ENCODE measurements at regions not wholly inside any gene's neighbourhood (a gene's known extent, or its start where the extent isn't known, plus 50 kb on each side); places are given as distances from the start of the nearest gene placed in this dataset.
A peak's percentile ranks its signal among the peaks of the same experiment; 100 is the strongest.

DNA sequence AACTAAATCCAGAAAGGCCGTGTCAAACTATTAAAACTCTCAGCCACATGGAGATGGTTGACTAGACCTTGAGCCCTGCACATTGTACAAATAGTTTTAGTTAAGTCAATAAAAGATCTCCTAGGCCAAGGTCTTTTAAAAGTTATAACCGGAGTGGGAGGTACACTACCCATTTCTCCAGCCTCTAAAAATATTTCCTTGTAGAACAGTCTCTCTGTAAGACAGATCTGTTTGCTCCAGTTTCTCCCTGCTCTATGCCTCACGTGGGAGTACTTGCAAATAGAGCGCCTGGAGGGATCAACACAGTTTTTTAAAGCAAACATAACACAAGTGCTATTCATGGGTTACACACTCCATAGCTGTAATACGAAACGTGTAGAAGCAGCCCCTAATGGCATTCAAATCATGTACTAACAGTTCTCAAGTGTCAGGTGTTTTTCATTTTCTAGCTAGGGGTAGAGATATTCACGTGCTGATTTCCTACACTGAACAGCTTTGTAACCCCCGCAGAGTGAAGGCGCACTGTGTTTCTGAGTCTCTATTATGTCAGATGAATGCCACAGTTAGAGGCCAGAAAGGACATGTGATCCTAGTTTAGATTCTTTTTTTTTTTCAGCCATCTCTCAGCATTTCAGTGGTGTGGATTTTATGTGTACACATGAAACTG is 703.4 kb upstream of the GRAMD2B start (continued):
- TF ChIP-seq, protein P1, sequence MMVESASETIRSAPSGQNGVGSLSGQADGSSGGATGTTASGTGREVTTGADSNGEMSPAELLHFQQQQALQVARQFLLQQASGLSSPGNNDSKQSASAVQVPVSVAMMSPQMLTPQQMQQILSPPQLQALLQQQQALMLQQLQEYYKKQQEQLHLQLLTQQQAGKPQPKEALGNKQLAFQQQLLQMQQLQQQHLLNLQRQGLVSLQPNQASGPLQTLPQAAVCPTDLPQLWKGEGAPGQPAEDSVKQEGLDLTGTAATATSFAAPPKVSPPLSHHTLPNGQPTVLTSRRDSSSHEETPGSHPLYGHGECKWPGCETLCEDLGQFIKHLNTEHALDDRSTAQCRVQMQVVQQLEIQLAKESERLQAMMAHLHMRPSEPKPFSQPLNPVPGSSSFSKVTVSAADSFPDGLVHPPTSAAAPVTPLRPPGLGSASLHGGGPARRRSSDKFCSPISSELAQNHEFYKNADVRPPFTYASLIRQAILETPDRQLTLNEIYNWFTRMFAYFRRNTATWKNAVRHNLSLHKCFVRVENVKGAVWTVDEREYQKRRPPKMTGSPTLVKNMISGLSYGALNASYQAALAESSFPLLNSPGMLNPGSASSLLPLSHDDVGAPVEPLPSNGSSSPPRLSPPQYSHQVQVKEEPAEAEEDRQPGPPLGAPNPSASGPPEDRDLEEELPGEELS (CRISPR knock-in tag; IDR thresholded peaks at IDR 0.05), result peak; percentile 89
- no peak for TF ChIP-seq POLR2AphosphoS5 (IDR thresholded peaks at IDR 0.05; ENCODE audit: low read depth, low read length)
- TF ChIP-seq, protein P2, sequence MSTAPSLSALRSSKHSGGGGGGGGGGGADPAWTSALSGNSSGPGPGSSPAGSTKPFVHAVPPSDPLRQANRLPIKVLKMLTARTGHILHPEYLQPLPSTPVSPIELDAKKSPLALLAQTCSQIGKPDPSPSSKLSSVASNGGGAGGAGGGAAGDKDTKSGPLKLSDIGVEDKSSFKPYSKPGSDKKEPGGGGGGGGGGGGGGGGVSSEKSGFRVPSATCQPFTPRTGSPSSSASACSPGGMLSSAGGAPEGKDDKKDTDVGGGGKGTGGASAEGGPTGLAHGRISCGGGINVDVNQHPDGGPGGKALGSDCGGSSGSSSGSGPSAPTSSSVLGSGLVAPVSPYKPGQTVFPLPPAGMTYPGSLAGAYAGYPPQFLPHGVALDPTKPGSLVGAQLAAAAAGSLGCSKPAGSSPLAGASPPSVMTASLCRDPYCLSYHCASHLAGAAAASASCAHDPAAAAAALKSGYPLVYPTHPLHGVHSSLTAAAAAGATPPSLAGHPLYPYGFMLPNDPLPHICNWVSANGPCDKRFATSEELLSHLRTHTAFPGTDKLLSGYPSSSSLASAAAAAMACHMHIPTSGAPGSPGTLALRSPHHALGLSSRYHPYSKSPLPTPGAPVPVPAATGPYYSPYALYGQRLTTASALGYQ (CRISPR knock-in tag; IDR thresholded peaks at IDR 0.05), result peak; percentile 77
- peak; percentile 71 for TF ChIP-seq POGZ (CRISPR knock-in tag; IDR thresholded peaks at IDR 0.05)
- no peak for TF ChIP-seq ZFYVE20 (CRISPR knock-in tag; IDR thresholded peaks at IDR 0.05; ENCODE audit: borderline replicate concordance, low read depth)
- TF ChIP-seq, protein P3, sequence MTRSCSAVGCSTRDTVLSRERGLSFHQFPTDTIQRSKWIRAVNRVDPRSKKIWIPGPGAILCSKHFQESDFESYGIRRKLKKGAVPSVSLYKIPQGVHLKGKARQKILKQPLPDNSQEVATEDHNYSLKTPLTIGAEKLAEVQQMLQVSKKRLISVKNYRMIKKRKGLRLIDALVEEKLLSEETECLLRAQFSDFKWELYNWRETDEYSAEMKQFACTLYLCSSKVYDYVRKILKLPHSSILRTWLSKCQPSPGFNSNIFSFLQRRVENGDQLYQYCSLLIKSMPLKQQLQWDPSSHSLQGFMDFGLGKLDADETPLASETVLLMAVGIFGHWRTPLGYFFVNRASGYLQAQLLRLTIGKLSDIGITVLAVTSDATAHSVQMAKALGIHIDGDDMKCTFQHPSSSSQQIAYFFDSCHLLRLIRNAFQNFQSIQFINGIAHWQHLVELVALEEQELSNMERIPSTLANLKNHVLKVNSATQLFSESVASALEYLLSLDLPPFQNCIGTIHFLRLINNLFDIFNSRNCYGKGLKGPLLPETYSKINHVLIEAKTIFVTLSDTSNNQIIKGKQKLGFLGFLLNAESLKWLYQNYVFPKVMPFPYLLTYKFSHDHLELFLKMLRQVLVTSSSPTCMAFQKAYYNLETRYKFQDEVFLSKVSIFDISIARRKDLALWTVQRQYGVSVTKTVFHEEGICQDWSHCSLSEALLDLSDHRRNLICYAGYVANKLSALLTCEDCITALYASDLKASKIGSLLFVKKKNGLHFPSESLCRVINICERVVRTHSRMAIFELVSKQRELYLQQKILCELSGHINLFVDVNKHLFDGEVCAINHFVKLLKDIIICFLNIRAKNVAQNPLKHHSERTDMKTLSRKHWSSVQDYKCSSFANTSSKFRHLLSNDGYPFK (CRISPR knock-in tag; IDR thresholded peaks at IDR 0.05; ENCODE audit: borderline replicate concordance), result no peak
- TF ChIP-seq, protein P4, sequence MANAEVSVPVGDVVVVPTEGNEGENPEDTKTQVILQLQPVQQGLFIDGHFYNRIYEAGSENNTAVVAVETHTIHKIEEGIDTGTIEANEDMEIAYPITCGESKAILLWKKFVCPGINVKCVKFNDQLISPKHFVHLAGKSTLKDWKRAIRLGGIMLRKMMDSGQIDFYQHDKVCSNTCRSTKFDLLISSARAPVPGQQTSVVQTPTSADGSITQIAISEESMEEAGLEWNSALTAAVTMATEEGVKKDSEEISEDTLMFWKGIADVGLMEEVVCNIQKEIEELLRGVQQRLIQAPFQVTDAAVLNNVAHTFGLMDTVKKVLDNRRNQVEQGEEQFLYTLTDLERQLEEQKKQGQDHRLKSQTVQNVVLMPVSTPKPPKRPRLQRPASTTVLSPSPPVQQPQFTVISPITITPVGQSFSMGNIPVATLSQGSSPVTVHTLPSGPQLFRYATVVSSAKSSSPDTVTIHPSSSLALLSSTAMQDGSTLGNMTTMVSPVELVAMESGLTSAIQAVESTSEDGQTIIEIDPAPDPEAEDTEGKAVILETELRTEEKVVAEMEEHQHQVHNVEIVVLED (CRISPR knock-in tag; IDR thresholded peaks at IDR 0.05; ENCODE audit: borderline replicate concordance), result peak; percentile 23; the same call in 1 of the 2 replicates
- TF ChIP-seq KAT8 (CRISPR knock-in tag; IDR thresholded peaks at IDR 0.05), result peak; percentile 58
- no peak for TF ChIP-seq ZNF792 (CRISPR knock-in tag; IDR thresholded peaks at IDR 0.05)
- TF ChIP-seq HNRNPL (IDR thresholded peaks at IDR 0.05; ENCODE audit: low read depth, low read length), result no peak
- TF ChIP-seq, protein P5, sequence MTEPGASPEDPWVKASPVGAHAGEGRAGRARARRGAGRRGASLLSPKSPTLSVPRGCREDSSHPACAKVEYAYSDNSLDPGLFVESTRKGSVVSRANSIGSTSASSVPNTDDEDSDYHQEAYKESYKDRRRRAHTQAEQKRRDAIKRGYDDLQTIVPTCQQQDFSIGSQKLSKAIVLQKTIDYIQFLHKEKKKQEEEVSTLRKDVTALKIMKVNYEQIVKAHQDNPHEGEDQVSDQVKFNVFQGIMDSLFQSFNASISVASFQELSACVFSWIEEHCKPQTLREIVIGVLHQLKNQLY (CRISPR knock-in tag; IDR thresholded peaks at IDR 0.05), result 0 out of 2 replicates have a peak, but pooled peaks have one; percentile 34

Data from HepG2 (cell line).